HG02678 (cell line): ENCODE measurements at regions not wholly inside any gene's neighbourhood (a gene's known extent, or its start where the extent isn't known, plus 50 kb on each side); places are given as distances from the start of the nearest gene placed in this dataset.

Experiments
- ATAC-seq: cut with Tn5 transposase; IDR thresholded peaks from one replicate; pipeline ENCODE4 v1.9.1; 2021; ENCODE audit warnings: mild to moderate bottlenecking, moderate library complexity; ENCODE audit not compliant: unreplicated experiment

DNA sequence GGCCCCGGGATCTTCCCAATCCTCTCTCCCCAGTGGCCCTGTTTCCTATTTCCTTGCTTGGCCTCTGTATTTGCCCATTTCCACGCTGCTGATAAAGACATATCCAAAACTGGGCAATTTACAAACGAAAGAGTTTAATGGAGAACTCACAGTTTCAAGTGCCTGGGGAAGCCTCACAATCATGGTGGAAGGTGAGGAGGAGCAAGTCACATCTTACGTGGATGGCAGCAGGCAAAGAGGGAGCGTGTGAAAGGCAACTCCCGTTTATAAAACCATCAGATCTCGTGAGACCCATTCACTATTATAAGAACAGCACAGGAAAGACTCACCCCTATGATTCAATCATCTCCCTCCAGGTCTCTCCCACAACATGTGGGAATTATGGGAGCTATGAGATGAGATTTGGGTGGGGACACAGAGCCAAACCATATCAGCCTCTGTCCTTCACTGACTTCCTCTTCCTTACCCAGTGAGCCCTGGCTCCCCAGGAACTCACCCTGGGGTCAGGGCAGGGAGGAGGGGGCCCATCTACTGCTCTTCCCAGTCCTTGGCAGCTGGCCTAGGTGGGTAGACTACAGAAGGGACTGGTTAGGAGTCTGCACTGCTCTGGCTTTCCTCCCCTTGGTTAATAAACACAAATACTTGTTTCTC lies 105.8 kb upstream of the MYCN start:
- no peak for ATAC-seq

DNA sequence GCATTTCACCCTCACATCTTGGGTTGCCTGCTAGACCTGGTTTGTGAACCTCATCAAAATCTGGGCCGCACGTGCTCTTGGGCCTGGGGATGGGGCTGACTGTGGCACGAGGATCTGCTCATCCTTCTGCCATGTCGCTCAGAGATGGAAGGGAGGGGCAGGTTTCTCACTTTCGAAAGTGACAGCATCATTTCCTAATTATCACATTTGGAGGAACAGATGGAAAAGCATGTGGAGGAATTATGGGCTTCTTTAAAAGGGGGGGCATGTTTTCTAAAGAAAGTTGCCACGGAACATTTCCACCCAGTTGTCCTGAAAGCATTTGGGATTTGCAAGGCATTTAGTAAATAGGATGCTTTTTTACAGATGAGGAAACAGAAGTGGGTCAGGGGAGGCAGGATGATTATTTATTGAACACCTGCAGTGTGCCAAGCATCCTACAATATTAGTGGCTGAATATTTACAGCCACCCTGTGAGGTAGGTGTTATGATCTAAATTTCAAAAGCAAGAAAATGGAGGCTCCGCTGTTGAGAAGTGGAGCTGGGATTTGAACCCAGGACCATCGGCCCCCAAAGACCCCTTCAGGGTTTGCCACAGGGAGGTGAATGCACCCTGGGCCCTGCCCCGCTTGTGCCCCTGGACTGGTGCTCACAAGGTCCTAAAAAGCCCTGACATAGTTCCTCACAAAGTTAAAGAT lies 104.2 kb upstream of the MYCN start:
- ATAC-seq: no peak

DNA sequence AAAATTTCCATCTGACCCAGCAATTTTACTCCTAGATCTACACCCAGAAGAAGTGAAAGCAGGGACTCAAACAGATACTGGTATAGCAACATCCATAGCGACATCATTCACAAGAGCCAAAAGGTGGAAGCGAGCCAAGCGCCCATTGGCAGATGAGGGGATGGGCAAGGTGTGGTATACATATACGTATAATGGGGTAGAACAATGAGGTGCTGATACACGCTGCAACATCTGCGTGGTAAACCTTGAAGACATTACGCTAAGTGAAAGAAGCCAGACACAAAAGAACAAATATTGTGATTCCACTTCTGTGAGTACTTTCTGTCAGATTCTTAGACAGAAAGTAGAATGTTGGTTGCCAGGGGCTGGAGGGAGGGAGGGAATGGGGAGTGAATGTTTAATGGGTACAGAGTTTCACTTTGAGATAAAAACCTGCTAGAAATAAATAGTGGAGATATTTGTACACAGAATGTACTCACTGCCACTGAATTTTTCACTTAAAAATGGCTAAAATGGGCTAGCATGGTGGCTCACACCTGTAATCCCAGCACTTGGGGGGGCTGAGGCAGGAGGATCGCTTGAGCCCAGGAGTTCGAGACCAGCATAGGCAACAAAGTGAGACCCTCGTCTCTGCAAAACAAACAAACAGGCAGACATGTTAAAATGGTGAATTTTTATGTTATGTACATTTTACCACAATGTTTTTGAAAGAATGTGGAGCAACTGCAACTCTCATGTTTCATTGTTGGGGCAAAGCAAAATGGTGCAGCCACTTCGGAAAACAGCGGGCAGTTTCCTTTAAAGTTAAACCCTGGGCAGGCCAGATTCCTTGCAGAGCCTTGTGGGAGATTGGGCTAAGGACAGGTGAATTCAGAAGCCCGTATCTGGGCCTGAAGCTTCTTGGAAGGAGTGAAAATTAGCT lies 103.4 kb upstream of the MYCN start:
- ATAC-seq: no peak

DNA sequence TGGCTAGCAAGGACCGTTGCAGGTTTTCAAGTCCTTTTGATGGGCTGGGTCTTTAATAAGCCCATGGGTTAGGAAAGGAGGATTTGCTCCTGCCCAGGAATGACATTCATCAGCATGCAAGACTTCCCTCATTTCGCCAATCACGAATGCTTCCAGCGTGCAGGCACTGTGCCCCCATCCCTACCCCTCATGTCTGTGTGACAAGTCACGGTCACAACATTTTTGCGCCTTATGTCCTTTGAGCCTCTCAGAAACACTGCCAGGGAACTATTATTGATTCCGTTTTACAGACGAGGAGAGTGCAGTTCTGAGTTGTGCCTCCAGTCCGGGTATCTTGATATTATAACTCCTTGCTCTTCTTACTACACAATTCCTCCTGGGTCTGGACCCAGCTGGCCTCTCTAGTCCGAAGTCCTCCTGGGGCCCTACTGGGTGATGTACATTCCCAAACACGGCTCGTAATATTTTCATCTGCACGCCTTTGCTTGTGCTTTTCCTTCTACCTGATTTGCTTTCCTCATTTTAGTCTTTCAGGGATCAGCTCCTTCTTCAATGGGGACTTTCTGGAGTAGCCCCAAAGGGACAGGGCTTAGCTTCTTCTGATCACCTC lies 101.8 kb upstream of the MYCN start:
- no peak for ATAC-seq

DNA sequence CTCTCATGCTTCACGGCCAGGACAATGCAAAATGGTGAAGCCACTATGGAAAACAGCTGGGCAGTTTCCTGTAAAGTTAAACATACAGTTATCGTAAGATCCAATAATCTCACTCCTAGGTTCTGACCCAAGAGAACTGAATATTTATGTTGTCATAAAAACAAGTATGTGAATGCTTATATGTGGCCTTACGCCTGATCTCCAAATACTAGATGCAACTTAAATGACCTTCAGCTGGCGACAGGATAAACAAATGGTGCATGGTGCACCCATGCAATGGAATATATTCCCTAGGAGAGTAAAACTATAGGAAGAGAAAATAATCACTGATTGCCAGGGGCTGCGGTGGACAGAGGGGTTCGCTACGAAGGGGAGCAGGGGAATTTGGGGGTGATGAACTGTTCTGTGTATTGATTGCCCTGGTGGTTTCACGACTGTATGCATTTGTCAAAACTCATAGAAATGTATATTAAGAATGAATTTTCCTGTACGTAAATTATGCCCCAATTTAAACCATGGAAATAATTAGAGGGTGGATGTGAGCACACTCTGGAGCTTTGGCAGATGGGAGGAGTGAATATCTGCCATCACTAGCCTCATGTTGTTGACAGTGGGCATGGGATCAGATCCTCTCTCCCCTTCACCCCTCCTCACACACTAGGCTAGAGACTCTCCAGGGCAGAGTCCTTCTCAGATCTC lies 100.8 kb upstream of the MYCN start:
- no peak for ATAC-seq

DNA sequence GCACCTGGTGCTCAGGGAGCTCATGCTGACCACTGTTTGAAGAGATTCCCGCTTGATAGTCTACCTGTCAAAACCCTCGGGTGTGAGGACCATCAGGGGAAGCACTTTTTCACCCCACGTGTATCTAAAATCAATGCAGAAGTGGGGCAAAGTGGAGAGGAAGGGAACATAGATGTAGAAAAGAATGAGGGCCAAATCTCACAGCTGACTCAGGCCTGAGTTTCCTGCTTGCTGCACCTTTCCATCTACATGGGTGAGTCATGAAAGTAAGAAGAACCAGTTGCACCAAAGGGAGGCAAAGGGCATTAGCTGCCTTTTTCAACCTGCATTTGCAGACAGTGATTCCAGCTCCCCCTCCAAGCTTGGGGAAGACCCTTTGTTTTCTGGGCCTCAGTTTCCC lies 100.2 kb upstream of the MYCN start:
- ATAC-seq: no peak

DNA sequence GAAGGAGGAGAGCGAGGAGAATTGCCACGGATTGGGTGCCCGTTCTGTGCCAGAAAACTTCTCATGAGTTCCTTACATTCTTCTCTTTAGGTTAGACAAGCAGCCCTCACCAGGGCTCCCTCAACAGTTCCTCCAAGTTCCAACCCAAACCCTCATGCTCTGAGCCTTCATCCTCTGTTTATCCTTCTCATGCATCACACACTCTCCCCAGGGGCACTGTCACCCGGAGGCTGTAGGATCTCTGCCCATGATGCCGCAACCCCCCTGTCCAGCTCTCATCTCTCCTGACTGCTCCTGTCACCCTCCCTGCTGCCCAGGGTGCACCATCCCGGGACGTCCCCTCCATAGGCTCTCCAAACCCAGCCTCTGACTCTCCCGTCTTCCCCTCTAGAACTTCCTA lies 99.4 kb upstream of the MYCN start:
- ATAC-seq: no peak

DNA sequence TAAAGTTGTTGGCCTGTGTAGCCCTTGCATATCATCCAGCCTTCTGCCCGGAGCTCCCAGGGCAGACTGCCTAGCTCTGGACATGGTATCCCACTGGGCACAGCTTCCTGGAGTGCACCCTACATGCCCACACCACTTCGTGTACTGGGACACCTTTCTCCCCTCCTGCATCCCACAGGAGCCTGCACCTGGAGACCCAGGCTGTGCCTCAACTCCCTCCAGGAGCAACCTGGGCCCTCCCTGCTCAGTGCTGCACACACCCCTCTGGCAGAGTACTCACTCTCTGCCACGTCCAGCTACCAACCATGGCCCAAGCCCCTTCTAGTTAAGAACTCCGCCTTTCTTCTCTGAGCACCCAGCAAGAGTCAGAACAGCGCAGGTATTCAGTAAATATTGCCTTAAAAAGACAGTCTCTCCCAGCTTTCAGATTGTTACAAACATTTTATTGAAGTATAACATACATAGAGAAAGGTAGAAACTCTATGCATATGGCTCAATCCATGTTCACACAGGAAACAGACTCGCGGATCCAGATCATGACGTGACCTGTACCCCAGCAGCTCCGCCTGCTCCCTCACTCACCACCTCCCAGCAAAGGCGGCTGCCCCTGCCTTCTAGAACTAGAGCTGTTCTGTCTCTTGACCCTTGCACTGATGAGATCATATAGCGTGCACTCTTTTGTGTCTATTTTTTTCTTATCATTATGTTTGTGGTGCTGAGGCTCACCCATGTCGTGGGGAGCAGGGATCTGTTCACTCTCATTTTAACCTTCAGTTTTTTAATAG lies 98.4 kb upstream of the MYCN start:
- ATAC-seq: no peak

DNA sequence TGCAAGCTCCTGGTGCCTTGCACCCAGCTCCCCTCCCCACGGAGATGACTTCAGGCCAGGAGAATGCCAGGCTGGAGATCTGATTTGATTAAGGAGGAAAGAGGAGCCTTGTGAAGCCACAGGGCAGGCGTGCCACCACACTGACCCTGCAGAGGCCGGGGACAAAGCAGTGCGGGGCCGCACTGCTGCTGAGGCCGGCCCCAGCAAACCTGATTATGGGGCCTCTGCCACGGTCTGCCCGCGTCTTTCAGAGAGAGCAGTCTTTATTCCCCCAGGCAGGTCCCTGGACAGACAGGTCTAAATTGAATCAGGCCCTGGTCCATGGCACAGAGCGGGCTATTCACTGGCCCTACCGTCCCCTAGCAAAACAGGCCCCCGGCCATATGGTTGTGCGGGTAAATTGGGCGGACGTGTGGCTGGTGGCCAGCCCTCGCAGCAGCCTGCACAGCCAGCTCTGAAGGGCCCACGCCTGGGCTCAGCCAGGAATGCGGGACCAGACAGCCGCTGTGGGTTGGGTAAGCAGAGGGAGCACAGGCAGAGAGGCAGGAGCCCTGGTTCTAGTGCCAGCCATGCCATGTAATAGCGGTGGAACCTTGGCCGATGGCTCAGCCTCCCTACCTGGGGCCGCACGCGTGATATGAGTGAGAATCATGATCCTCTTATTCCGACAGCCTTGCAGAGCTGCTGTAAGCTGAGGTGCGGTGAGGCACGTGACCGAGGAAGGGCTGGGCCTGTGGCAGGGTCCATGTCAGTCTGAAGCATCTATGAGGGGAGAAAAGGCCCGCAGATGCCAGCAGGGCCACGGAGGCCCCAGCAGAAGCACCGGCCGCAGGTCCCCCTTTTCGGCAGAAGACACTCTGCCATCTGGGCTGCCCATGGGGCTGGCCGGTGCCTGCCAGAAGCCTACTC lies 97.3 kb upstream of the MYCN start:
- ATAC-seq: no peak

DNA sequence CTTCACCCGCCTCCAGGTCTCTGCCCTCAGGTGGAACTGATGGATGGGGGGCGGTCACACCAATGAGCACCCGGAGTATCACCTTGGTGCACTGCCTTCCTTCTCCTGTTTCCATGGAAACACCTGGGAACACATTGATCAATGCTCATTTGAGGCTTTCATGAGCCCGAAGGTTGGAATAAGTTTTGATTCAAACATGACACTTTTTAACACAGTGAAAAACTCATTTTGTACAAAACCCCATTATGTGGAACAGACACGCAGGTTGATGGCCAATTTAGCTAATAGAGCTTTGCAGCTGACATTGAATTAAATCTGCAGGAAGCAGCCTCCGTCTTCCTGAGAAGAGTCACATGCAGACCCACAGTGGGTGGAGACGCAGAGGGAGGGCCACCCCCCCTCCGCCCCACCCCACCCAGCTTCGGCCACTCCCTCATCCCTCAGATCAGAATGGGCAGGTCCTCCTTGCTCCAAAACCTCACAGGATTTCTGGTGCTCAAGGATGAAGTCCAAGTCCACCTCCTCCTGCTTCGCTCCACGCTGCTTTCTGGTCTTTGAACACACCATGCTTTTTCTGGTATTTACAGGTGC lies 96.0 kb upstream of the MYCN start:
- ATAC-seq: no peak

DNA sequence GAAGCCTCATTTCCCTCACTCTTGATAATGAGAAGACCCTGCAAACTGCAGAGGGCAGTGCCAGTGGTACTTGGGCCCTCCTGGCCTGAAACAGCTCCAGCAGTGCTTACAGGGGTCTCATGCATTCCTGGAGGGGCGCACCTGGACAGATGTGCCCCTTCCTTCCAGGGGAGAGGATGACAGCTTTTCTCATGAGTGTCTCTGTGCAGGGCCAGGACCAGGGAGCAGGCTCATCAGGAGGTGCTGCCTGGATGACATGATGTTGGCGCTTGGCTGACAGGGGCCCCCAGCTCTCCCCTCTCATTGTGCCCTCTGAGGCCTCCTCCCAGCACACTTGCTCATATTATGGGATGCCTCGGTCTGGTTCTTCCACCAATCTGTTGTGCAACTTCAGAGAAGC lies 95.1 kb upstream of the MYCN start:
- no peak for ATAC-seq

DNA sequence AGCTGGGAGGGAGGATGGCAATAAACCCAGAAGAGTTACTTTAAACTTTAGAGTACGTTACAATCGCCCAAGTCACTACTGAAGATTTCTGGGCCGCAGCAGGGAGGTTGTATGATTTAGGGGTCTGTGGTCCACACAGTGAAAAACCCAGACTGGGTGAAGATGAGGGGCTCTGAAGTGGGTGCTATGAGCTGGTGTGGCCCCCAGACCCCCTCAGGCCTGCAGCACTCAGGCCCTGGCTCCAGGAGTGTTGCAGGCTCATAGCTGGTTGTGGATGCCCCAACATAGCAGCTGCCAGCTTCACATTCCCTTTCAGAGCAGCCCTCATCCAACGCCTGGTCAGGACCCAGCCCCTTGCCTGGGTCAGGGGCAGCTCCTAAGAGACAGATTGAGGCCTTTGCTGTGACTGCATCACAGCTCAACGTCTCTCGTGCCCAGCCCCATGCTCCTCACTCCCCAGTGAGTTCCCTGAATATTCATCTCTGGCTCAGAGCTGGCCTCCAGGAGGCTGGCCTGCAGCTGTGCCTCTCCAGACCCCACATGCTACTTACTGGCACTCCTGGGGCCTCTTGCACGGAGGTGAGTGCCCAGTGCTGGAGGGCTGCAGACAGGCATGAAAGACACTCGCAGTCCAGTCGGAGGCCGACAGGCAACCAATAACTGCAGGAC lies 94.5 kb upstream of the MYCN start:
- no peak for ATAC-seq

DNA sequence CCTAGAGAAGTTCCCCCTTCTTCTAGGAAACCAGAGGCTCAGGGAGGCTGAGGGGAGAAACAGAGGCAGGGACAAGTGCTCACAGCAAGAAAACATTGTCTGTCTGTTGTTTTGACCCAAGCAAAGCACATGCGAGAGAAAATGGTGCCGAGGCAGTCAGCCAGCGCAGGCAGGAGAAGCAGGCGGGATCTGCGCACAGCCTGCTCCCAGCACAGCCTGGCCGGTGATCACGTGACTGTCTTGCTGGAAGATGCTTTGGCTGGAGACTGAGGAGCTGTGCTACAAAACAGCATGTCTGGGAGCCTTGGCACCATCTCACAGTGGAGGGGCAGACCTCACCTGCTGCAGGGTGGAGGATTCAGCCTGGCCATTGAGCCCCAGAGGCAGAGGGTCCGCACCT lies 93.7 kb upstream of the MYCN start:
- no peak for ATAC-seq

DNA sequence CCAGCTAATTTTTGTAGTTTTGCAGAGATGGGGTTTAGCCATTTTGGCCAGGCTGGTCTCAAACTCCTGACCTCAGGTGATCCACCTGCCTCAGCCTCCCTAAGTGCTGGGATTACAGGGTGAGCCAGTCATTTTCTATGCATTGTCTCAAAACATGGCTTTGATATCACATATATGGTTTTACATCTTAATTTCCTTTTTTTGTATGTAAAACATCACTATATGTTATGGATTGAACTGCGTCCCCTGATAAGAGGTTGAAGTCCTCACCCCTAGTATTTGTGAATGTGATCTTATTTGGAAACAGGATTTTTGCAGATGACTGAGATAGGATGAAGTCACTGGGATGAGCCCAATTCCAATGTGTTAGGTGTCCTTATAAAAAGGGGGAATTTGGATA lies 89.8 kb upstream of the MYCN start:
- no peak for ATAC-seq

DNA sequence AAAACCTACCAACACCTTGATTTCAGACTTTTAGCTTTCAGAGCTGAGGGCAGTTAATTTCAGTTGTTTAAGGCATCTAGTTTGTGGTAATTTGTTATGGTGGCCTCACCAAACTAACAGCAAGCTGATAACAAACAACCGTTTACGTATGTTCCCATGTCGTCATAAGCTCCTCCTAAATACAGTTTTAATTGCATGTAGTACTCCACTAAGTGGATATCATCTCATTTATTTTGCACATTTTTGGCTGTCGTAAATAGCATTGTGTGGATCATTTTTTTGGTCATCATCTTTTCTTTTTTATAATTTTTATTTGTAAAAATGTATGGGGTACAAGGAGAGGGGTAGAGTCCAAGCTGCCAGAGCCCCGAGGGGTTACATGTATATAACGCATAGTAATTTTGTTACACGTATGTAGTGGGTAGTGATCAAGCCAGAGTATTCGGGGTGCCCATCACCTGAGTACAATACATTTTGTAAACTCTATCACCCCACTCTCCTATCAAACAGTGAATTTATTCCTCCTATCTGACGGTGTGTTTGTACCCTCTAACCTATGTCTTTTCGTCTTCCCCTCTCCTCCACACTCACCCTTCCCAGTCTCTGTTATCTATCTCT lies 89.2 kb upstream of the MYCN start:
- no peak for ATAC-seq

DNA sequence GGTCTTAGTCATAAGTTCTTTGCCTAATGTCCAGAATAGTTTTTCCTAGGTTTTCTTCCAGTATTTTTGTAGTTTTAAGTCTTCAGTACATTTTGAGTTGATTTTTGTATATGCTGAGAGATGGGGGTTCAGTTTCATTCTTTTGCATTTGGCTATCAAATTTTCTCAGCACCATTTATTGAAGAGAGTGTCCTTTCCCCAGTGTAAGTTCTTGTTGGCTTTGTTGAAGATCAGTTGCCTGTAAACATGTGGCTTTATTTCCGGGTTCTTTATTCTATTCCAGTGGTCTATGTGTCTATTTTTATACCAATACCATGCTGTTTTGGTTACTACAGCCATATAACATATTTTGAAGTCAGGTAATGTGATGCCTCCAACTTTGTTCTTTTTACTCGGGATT lies 87.5 kb upstream of the MYCN start:
- ATAC-seq: no peak

DNA sequence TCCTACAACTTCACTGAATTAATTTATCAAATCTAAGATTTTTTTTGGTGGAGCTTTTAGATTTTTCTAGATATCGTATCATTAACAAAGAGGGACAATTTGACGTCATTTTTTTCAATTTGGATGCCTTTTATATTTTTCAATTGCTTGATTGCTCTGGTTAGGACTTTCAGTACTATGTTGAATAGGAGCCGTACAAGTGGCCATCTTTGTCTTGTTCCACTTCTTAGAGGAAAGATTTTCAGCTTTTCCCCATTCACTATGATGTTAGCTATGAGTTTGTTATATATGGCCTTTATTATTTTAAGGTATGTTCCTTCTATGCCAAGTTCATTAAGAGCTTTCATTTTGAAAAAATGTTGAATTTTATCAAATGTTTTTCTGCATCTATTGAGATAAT lies 86.4 kb upstream of the MYCN start:
- no peak for ATAC-seq

DNA sequence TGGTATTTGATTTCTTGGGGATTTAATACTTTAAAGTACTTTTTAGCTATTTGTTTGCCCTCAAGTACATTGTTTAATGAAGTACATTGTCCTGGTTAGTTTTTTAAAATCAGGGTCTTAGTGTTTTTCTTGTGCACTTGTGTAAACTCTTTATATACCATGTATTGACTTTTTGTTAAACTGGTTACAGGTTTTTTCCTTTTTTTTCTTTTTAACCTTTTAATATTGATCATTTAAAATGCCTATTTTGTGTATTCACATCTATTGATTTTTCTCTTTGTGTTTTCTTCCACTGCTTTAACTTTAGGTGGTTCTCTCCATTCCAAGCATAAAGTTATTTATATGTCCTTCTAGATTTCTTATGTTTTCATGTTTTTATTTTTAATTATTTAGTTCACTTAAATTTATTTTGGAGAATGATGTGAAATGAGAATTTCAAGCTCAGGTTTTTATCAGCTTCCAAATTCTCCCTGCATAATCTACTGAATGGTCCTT lies 84.5 kb upstream of the MYCN start:
- ATAC-seq: no peak
